Stimulated activated CD4-positive, alpha-beta T cell treated with anti-CD3 and anti-CD28 coated beads, TNF-alpha, amount 100 ng/mL, for 24 hours (primary cell): ENCODE measurements at regions not wholly inside any gene's neighbourhood (a gene's known extent, or its start where the extent isn't known, plus 50 kb on each side); places are given as distances from the start of the nearest gene placed in this dataset.

Experiments
- DNase-seq, 3 experiments: peaks; one replicate each; pipeline ENCODE4 v3.0.0-alpha.2; 2020; ENCODE audit warnings: low read depth in 3 of 3

DNA sequence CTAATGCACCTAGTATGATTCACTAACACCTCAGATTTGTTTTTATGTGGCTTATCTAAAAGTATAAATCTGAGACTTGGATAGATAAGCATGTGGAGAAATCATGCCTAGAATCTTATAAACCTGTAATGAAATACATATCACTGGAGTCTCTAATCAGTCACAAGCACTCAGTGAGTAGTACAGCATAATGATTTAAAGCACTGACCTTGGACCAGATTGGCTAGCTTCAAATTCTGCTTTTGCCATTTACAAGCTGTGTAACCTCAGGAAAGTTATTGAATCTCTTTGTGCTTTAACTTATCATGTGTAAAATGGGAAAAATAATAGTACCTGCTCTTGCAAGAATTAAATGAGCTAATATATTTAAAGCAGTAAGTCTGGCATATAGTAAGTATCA lies 61.2 kb upstream of the ALDH1A1 start:
- DNase-seq = no peak

DNA sequence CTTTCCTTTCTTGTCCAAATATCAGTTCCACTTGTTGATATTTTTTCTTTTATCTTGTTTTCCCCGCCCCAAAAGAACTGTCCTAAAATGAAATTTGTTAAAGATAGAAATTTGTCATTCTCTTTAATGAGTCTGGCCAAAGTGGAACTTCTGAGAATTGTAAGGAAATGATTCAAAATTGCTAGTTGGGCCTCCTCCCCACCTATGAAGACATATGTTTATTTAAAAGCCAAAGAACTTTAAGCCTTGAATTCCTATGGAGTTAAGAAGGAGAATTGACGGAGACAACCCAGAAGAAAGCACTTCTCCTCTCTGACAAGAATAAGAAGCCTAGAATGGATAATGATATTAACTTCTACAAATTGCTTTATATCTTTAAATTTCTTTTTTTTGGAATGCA lies 59.1 kb upstream of the ALDH1A1 start:
- no peak for DNase-seq

DNA sequence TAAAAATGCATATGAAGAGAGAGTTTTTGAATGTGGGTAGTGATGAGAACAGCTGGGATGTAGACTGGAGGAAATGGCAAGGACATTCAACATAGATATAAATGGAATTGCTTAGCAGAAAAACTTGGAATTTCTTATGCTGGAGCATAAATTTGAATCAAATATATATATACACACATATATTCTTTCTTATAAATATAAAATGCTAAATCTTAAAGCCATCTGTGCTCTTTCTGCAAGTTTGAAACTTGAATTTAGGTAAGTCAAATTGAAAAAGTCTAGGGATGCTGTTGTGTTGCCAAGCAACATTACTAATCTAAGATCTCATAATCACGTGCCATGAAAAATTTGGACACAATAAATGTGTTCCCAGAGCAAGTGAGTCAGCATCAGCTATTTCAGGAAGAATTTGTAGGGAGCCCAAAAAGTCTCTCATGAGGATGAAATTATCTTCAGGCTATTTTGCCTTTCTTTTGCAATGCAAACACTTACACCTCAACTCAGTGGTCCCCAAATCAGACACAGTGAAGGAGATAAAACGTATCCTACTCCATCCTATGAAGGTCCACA lies 58.4 kb upstream of the ALDH1A1 start:
- DNase-seq = no peak

DNA sequence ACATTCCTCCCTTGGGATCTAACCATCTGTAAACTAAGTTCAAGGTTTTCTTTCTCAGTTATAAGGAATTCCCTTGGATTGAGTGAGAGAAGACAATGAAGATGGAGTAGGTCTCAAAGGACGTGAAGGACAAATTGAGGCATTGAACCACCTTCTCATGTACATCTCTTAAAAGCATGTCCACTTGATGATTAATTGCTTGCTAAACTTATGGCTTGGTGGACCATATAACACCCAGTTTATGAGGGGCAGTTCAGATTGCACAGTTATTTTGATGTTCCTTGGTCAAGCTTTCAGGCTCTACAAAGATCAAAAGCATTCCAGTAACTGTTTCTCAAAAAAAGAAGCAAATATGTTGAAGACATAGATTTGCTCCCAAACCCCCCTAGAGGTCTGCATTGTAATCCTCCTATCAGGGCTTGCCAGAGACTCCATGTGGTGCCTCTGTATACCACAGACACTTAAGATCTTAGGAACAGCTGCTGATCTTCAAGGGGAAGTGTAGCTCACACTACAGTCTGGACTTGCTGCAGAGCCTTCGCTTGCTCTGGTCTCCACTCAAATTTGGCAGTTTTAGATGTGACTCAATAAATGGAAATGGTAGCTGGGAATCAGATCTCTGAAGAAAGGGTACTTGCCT lies 56.9 kb upstream of the ALDH1A1 start:
- no peak for DNase-seq

DNA sequence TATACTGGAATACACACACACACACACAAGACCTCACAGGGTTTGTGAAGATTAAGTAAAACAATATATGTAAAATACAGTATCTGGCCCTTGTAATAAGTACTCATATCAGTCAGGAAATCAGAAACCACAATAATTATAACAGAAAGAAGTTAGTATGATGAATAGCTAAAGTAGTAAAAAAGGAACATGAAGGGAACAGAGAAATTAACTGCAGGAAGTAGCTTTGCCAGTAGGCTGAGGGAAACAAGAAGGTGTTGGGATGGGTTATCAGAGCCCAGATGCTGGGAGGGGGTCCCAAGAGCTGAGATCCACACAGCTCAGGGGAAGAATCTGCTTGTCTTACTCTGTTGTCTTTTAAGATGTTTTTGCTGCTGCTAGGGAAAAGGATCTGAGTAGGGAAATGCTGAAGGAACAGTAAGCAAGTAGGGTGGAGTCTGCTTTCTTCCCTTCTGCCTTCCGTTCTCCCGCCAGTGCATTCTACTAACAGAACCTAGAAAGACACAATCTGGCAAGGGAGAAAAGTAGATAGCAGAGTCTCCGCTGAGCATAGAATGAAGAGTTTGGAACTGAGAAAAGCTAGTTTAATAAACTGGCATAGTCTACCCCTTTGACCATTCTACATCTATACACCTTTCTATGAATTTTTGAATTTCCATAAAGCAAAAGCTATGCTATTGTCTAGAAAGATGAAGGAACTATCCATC lies 55.3 kb upstream of the ALDH1A1 start:
- no peak for DNase-seq

DNA sequence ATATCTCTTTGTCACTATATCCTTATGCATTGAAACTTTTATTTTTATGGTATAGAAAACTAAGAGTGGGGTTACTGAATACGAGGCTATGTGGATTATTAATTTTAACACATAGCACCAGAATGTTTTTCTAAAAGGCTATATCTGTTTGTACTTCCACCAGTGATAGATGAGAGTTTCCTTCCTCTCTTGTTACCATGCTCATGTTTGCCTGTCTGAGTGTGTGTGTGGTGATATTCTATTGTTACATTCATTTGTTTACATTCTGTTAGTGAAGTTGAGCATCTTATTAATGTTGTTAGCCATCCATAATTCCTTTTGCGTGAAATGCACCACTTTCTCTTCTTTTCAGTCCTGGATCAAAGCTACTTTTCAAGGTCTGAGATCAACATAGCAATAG lies 54.1 kb upstream of the ALDH1A1 start:
- DNase-seq = no peak
